ENCODE measurements at regions not wholly inside any gene's neighbourhood (a gene's known extent, or its start where the extent isn't known, plus 50 kb on each side); places are given as distances from the start of the nearest gene placed in this dataset.

- TF ChIP-seq TAF1 (IDR thresholded peaks at IDR 0.05; ENCODE audit: borderline replicate concordance, low read depth, low read length) (no peak), POLR2A (IDR thresholded peaks at IDR 0.05; ENCODE audit: low read depth, low read length) (no peak), POLR2AphosphoS5 (IDR thresholded peaks at IDR 0.05; ENCODE audit: low read depth, low read length) (no peak)
These were observed 162.6 kb downstream of the SMC2 start for GRCh38 chr9:104256696-104257062.
